PC-9 (cell line): ENCODE measurements at regions not wholly inside any gene's neighbourhood (a gene's known extent, or its start where the extent isn't known, plus 50 kb on each side); places are given as distances from the start of the nearest gene placed in this dataset.

Experiments used
- BruUV-seq: library from RNA; stranded (reverse); fragments of 400-500 nt; replicated peaks from 2 replicates; lab custom pipeline; 2021; lab: Mats Ljungman, UMichigan
- CTCF ChIA-PET: fragments of 300-600 bp; sonication (Branson Sonifier 250); formaldehyde crosslinking; loops from one replicate; lab custom pipeline; 2022; ENCODE audit warnings: antibody characterized with exemption; lab: Charles Lee
- POLR2A ChIA-PET: fragments of 300-600 bp; sonication (Branson Sonifier 250); formaldehyde crosslinking; loops from one replicate; lab custom pipeline; 2022; ENCODE audit warnings: antibody characterized with exemption; ENCODE audit not compliant: unreplicated experiment; lab: Charles Lee
- DNase-seq, 2 experiments: peaks; one replicate each; pipeline versions ENCODE4 v3.0.0 to v3.0.0-alpha.2; 2015 to 2022; ENCODE audit warnings: mixed read lengths in 1 of 2
- H2AFZ ChIP-seq: fragments of 200-600 bp; sonication (generic); 2 replicates; pipeline ENCODE4 v1.8.1; 2017; ENCODE audit warnings: antibody characterized with exemption
- H3F3A ChIP-seq: fragments of 200-600 bp; sonication (generic); 2 replicates; pipeline ENCODE4 v1.8.1; 2017; ENCODE audit warnings: antibody characterized with exemption, mild to moderate bottlenecking, low read depth; ENCODE audit not compliant: insufficient read depth
- H3K27ac ChIP-seq: fragments of 200-600 bp; sonication (generic); 2 replicates; pipeline ENCODE4 v1.6.1; 2016; ENCODE audit warnings: mixed run types
- H3K27me3 ChIP-seq: fragments of 200-600 bp; sonication (generic); 2 replicates; pipeline ENCODE4 v1.6.1; 2016; ENCODE audit warnings: low read depth, mixed run types; ENCODE audit not compliant: insufficient read depth
- H3K36me3 ChIP-seq: fragments of 200-600 bp; sonication (generic); 2 replicates; pipeline ENCODE4 v1.6.1; 2016; ENCODE audit warnings: low read depth, mixed run types
- H3K4me1 ChIP-seq: fragments of 200-600 bp; sonication (generic); replicated peaks from 2 replicates; pipeline ENCODE4 v1.6.1; 2016; ENCODE audit warnings: mixed run types; ENCODE audit not compliant: insufficient read depth
- H3K4me2 ChIP-seq: fragments of 200-600 bp; sonication (generic); 2 replicates; pipeline ENCODE4 v1.6.1; 2017; ENCODE audit warnings: mixed run types
- H3K4me3 ChIP-seq: fragments of 200-600 bp; sonication (generic); 2 replicates; pipeline ENCODE4 v1.6.1; 2016; ENCODE audit warnings: mixed run types
- H3K79me2 ChIP-seq: fragments of 200-600 bp; sonication (generic); 2 replicates; pipeline ENCODE4 v1.6.1; 2017; ENCODE audit warnings: low read depth, mixed run types
- H3K9me2 ChIP-seq: fragments of 200-600 bp; sonication (generic); 2 replicates; pipeline ENCODE4 v1.8.1; 2017; ENCODE audit warnings: mild to moderate bottlenecking; ENCODE audit not compliant: insufficient read depth
- H3K9me3 ChIP-seq: fragments of 200-600 bp; sonication (generic); 2 replicates; pipeline ENCODE4 v1.8.1; 2016; ENCODE audit warnings: low read depth; ENCODE audit not compliant: insufficient read depth
- H4K20me1 ChIP-seq: fragments of 200-600 bp; sonication (generic); 2 replicates; pipeline ENCODE4 v1.8.1; 2017; ENCODE audit not compliant: insufficient read depth
- EZH2 ChIP-seq: fragments of 200-600 bp; sonication (generic); IDR thresholded peaks from 2 replicates; pipeline ENCODE4 v1.8.0; 2017; ENCODE audit warnings: antibody characterized with exemption, low read depth
- intact Hi-C: fragments of 100-400 bp; cut with micrococcal nuclease; formaldehyde crosslinking; loops from one replicate; pipeline ENCODE4 v1.10.0; 2022; ENCODE audit not compliant: unreplicated experiment
- TF ChIP-seq, protein P1 (sequence below): fragments of 200-600 bp; sonication (generic); conservative IDR thresholded peaks from 2 replicates; pipeline ENCODE4 v1.6.1; 2017; ENCODE audit warnings: mixed run types, antibody characterized with exemption, mild to moderate bottlenecking, moderate library complexity

DNA sequence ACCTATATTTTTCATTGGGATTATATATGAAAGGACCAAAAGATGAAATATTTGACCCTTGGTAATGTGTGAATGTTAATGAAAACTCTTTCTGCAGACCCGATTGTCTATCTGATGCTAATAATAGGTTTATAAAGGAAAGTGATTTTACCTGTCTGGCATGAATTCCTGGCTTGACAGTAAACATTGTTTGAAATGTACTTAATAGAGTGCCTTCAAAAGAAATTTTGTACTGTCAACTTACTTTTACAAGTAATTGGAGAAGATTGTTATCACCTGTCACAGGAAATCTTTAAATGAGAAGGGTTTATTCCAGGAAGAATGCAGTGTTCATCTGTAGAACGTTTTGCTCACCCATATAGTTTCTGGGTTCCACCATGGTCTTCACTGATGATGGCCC lies 588.2 kb downstream of the INHBA start:
- 0 out of 2 replicates have a peak, but pooled peaks cover 3% of the 10 kb centered on the region for H3K36me3 ChIP-seq
- H3K4me3 ChIP-seq: no peak overlapping the region
- DNase-seq: peak in 1 of 2 experiments; percentile 80
- H2AFZ ChIP-seq: no peak overlapping the region
- no peaks in the 10 kb centered on the region for H4K20me1 ChIP-seq
- no peaks in the 10 kb centered on the region for H3K9me2 ChIP-seq
- ChIA-PET POLR2A (no interaction called here), CTCF (no interaction called here)
- no TSS peak for BruUV-seq
- H3K4me1 ChIP-seq: peaks cover 54% of the 10 kb centered on the region
- intact Hi-C loops: no loop called here
- peaks cover 27% of the 10 kb centered on the region for H3K9me3 ChIP-seq
- no peaks in the 10 kb centered on the region for H3K79me2 ChIP-seq
- peak overlapping the region; percentile 6; the same call in 1 of the 2 replicates for H3K27ac ChIP-seq
- no peaks in the 10 kb centered on the region for H3K27me3 ChIP-seq
- H3K4me2 ChIP-seq: peak overlapping the region; percentile 14
- TF ChIP-seq EZH2: no peak
- TF ChIP-seq, protein P1, sequence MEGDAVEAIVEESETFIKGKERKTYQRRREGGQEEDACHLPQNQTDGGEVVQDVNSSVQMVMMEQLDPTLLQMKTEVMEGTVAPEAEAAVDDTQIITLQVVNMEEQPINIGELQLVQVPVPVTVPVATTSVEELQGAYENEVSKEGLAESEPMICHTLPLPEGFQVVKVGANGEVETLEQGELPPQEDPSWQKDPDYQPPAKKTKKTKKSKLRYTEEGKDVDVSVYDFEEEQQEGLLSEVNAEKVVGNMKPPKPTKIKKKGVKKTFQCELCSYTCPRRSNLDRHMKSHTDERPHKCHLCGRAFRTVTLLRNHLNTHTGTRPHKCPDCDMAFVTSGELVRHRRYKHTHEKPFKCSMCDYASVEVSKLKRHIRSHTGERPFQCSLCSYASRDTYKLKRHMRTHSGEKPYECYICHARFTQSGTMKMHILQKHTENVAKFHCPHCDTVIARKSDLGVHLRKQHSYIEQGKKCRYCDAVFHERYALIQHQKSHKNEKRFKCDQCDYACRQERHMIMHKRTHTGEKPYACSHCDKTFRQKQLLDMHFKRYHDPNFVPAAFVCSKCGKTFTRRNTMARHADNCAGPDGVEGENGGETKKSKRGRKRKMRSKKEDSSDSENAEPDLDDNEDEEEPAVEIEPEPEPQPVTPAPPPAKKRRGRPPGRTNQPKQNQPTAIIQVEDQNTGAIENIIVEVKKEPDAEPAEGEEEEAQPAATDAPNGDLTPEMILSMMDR: no peak
- H3F3A ChIP-seq: peaks cover 26% of the 10 kb centered on the region; the same call in 1 of the 2 replicates

- peaks cover 59% of the 10 kb centered on the region for H3K4me1 ChIP-seq
- H3K27ac ChIP-seq: peak overlapping the region; percentile 6; the same call in 1 of the 2 replicates
- H3K36me3 ChIP-seq: 0 out of 2 replicates have a peak, but pooled peaks cover 3% of the 10 kb centered on the region
- H3K79me2 ChIP-seq: no peaks in the 10 kb centered on the region
- no peak overlapping the region for H2AFZ ChIP-seq
- peak overlapping the region; percentile 14; the same call in 1 of the 2 replicates for H3K4me2 ChIP-seq
- DNase-seq: peak in 1 of 2 experiments; percentile 80
- no peak overlapping the region for H3K4me3 ChIP-seq
- peaks cover 32% of the 10 kb centered on the region; the same call in 1 of the 2 replicates for H3F3A ChIP-seq
- CTCF ChIA-PET: no interaction called here
- no TSS peak for BruUV-seq
- POLR2A ChIA-PET: no interaction called here
- intact Hi-C loops: no loop called here
- TF ChIP-seq EZH2: no peak
- TF ChIP-seq, protein P1: no peak
- no peaks in the 10 kb centered on the region for H4K20me1 ChIP-seq
- no peaks in the 10 kb centered on the region for H3K9me2 ChIP-seq
- H3K27me3 ChIP-seq: no peaks in the 10 kb centered on the region
- H3K9me3 ChIP-seq: peaks cover 23% of the 10 kb centered on the region
Observed at GRCh38 chr7:41114131-41114530, 588.8 kb downstream of the INHBA start.

DNA sequence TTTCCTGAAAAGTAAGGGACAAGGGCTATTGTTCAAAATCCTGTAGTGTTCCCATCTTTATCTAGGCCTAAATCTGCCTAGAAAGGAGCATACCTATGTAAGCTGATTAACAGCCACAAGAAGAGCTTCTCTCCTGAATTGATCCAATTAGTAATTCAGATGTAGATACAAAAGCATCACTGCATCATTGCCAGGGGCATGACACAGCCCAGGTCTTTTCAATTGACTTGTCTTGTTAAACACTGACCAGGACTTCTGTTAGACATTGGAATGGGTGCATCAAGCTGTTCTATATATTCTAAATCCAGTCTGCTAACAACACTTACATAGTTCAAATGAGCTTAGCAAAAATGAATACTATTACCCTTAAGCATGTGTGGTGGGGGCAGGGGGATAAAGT lies 589.2 kb downstream of the INHBA start:
- Histone ChIP-seq H2AFZ (no peak overlapping the region), H3K36me3 (0 out of 2 replicates have a peak, but pooled peaks cover 3% of the 10 kb centered on the region), H3K27me3 (no peaks in the 10 kb centered on the region), H3F3A (peaks cover 36% of the 10 kb centered on the region), H3K79me2 (no peaks in the 10 kb centered on the region), H4K20me1 (no peaks in the 10 kb centered on the region), H3K4me3 (no peak overlapping the region), H3K9me3 (peaks cover 20% of the 10 kb centered on the region), H3K4me1 (peaks cover 63% of the 10 kb centered on the region), H3K9me2 (no peaks in the 10 kb centered on the region), H3K27ac (no peak overlapping the region), H3K4me2 (no peak overlapping the region)
- CTCF ChIA-PET: no interaction called here
- POLR2A ChIA-PET: no interaction called here
- no TSS peak for BruUV-seq
- TF ChIP-seq, protein P1: no peak
- TF ChIP-seq EZH2: no peak
- intact Hi-C loops: no loop called here
- DNase-seq: no peak
